WTC11 (cell line): ENCODE measurements at regions not wholly inside any gene's neighbourhood (a gene's known extent, or its start where the extent isn't known, plus 50 kb on each side); places are given as distances from the start of the nearest gene placed in this dataset.

Experiments used
- ESRRA ChIP-seq: sonication (generic); formaldehyde crosslinking; IDR thresholded peaks from 2 replicates; pipeline ENCODE4 v1.8.1; 2022; ENCODE audit warnings: mild to moderate bottlenecking, missing genetic modification reagents, borderline replicate concordance
- IRF2 ChIP-seq: sonication (generic); formaldehyde crosslinking; IDR thresholded peaks from 2 replicates; pipeline ENCODE4 v1.8.0; 2022; ENCODE audit warnings: low read depth, missing genetic modification reagents, borderline replicate concordance
- ZNF121 ChIP-seq: sonication (generic); formaldehyde crosslinking; IDR thresholded peaks from 2 replicates; pipeline ENCODE4 v1.8.0; 2023; ENCODE audit warnings: missing genetic modification reagents
- TF ChIP-seq, protein P1 (sequence below): fragments of 200-600 bp; IDR thresholded peaks from 2 replicates; pipeline ENCODE4 v1.8.0; 2022; ENCODE audit warnings: antibody characterized with exemption

DNA sequence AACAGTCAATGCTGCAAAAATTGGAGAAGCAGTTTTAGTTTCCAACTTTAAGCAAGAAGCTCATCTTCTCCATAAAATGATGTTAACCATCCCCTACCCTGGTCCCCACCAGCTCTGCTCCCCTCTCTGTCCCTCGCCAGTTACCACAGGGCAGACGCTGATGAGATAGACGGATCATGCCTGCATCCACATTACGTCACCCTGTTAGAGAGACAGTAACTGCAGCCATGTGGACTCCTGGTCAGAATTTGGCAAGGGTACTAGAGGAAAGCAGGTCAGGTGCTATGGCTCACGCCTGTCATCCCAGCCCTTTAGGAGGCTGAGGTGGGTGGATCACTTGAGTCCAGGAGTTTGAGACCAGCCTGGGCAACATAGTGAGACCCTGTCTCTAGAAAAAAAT lies 81.9 kb upstream of the FZD8 start:
- TF ChIP-seq, protein P1, sequence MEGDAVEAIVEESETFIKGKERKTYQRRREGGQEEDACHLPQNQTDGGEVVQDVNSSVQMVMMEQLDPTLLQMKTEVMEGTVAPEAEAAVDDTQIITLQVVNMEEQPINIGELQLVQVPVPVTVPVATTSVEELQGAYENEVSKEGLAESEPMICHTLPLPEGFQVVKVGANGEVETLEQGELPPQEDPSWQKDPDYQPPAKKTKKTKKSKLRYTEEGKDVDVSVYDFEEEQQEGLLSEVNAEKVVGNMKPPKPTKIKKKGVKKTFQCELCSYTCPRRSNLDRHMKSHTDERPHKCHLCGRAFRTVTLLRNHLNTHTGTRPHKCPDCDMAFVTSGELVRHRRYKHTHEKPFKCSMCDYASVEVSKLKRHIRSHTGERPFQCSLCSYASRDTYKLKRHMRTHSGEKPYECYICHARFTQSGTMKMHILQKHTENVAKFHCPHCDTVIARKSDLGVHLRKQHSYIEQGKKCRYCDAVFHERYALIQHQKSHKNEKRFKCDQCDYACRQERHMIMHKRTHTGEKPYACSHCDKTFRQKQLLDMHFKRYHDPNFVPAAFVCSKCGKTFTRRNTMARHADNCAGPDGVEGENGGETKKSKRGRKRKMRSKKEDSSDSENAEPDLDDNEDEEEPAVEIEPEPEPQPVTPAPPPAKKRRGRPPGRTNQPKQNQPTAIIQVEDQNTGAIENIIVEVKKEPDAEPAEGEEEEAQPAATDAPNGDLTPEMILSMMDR: no peak
- TF ChIP-seq ZNF121: no peak
- TF ChIP-seq IRF2: no peak
- no peak for TF ChIP-seq ESRRA (CRISPR knock-in tag)
